Astrocyte (in vitro differentiated cells and primary cell): ENCODE measurements at regions not wholly inside any gene's neighbourhood (a gene's known extent, or its start where the extent isn't known, plus 50 kb on each side); places are given as distances from the start of the nearest gene placed in this dataset.

ENCODE experiments used
- DNase-seq: peaks from one replicate; pipeline ENCODE4 v3.0.0-alpha.2; 2010; ENCODE audit warnings: low read depth
- FAIRE-seq: peaks from 2 replicates; lab custom pipeline; 2011; peaks lifted over from hg19 to GRCh38; lab: Jason Lieb, UNC
- H2AFZ ChIP-seq: 2 replicates; pipeline ENCODE4 v1.6.0; 2012; ENCODE audit warnings: low read depth, low read length, inconsistent platforms
- H3K27ac ChIP-seq: 2 replicates; pipeline ENCODE4 v1.5.1; 2011; ENCODE audit warnings: low read depth, low read length, inconsistent platforms
- H3K27me3 ChIP-seq: 2 replicates; pipeline ENCODE4 v1.6.0; 2011; ENCODE audit warnings: low read length, inconsistent platforms; ENCODE audit not compliant: insufficient read depth
- H3K36me3 ChIP-seq: 2 replicates; pipeline ENCODE4 v1.5.1; 2011; ENCODE audit warnings: low read length, inconsistent platforms; ENCODE audit not compliant: insufficient read depth
- H3K4me1 ChIP-seq: 2 replicates; pipeline ENCODE4 v1.5.1; 2011; ENCODE audit warnings: low read length, inconsistent platforms; ENCODE audit not compliant: insufficient read depth
- H3K4me2 ChIP-seq: 2 replicates; pipeline ENCODE4 v1.6.0; 2012; ENCODE audit warnings: low read length, inconsistent platforms
- H3K4me3 ChIP-seq: 2 replicates; pipeline ENCODE4 v1.5.1; 2011; ENCODE audit warnings: low read depth, mild to moderate bottlenecking, low read length, inconsistent platforms; ENCODE audit not compliant: insufficient read depth
- H3K79me2 ChIP-seq: 2 replicates; pipeline ENCODE4 v1.6.0; 2012; ENCODE audit warnings: mild to moderate bottlenecking, low read length, inconsistent platforms; ENCODE audit not compliant: insufficient read depth
- H3K9ac ChIP-seq: 2 replicates; pipeline ENCODE4 v1.6.0; 2012; ENCODE audit warnings: mild to moderate bottlenecking, low read length, inconsistent platforms
- H3K9me3 ChIP-seq: 2 replicates; pipeline ENCODE4 v1.5.1; 2012; ENCODE audit warnings: low read depth, mild to moderate bottlenecking, low read length, inconsistent platforms; ENCODE audit not compliant: insufficient read depth
- H4K20me1 ChIP-seq: 2 replicates; pipeline ENCODE4 v1.6.0; 2012; ENCODE audit warnings: low read length, inconsistent platforms; ENCODE audit not compliant: insufficient read depth
- H3K27ac Mint-ChIP-seq: one replicate; pipeline ENCODE4 v1.8.0; 2021; ENCODE audit warnings: mild to moderate bottlenecking, mixed read lengths; ENCODE audit not compliant: unreplicated experiment
- H3K27me3 Mint-ChIP-seq: one replicate; pipeline ENCODE4 v1.8.0; 2021; ENCODE audit warnings: low read depth, mixed read lengths; ENCODE audit not compliant: unreplicated experiment
- H3K36me3 Mint-ChIP-seq: one replicate; pipeline ENCODE4 v1.8.0; 2021; ENCODE audit warnings: low read depth, mixed read lengths; ENCODE audit not compliant: unreplicated experiment
- H3K4me1 Mint-ChIP-seq: one replicate; pipeline ENCODE4 v1.8.0; 2021; ENCODE audit warnings: low read depth, mixed read lengths; ENCODE audit not compliant: unreplicated experiment
- H3K4me3 Mint-ChIP-seq: one replicate; pipeline ENCODE4 v1.8.0; 2021; ENCODE audit warnings: mild to moderate bottlenecking, moderate library complexity, mixed read lengths; ENCODE audit not compliant: unreplicated experiment
- H3K9me3 Mint-ChIP-seq: one replicate; pipeline ENCODE4 v1.8.0; 2021; ENCODE audit warnings: mild to moderate bottlenecking, mixed read lengths; ENCODE audit not compliant: unreplicated experiment
- EZH2 ChIP-seq: IDR thresholded peaks from 2 replicates; pipeline ENCODE4 v1.6.1; 2012; ENCODE audit warnings: mild to moderate bottlenecking, low read length, inconsistent platforms; ENCODE audit not compliant: insufficient read depth
- TF ChIP-seq, protein P1 (sequence below): IDR thresholded peaks from 2 replicates; pipeline ENCODE4 v1.5.1; 2011; ENCODE audit warnings: low read depth, mild to moderate bottlenecking, inconsistent platforms, low read length, moderate library complexity; ENCODE audit not compliant: insufficient read depth

DNA sequence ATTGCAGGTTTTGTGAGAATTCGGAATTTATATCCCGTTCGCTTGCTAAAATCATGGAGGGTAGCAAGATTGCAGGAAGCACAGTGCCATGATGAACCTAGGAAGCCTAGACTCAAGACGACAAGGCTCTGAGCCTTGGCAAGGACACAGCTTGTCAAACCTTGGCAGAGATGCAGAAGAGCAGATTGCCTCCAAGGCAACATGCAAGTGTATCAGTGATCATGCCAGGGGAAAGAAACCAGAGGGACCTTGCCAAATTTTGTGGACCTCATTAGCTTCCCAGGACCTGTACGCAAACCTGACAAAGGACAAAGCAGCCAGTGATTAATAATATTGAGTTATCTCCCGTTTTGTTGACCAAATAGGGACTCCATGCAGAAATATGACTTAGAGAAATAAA is 159.7 kb downstream of the GOLIM4 start:
- H3K4me1 ChIP-seq = peaks cover 4% of the 10 kb centered on the region
- no peak overlapping the region for H3K27ac ChIP-seq
- H3K4me2 ChIP-seq = no peak overlapping the region
- no peak overlapping the region for H3K27ac Mint-ChIP-seq
- DNase-seq (no peak), FAIRE-seq (no peak)
- H3K4me1 Mint-ChIP-seq = peaks cover 13% of the 10 kb centered on the region
- no peak overlapping the region for H3K9ac ChIP-seq
- no peaks in the 10 kb centered on the region for H3K36me3 Mint-ChIP-seq
- H3K4me3 ChIP-seq = no peak overlapping the region
- no peak overlapping the region for H3K4me3 Mint-ChIP-seq
- no peaks in the 10 kb centered on the region for H4K20me1 ChIP-seq
- H3K79me2 ChIP-seq = no peaks in the 10 kb centered on the region
- H3K27me3 ChIP-seq = peaks cover 2% of the 10 kb centered on the region
- no peaks in the 10 kb centered on the region for H3K27me3 Mint-ChIP-seq
- no peak for TF ChIP-seq EZH2
- TF ChIP-seq, protein P1, sequence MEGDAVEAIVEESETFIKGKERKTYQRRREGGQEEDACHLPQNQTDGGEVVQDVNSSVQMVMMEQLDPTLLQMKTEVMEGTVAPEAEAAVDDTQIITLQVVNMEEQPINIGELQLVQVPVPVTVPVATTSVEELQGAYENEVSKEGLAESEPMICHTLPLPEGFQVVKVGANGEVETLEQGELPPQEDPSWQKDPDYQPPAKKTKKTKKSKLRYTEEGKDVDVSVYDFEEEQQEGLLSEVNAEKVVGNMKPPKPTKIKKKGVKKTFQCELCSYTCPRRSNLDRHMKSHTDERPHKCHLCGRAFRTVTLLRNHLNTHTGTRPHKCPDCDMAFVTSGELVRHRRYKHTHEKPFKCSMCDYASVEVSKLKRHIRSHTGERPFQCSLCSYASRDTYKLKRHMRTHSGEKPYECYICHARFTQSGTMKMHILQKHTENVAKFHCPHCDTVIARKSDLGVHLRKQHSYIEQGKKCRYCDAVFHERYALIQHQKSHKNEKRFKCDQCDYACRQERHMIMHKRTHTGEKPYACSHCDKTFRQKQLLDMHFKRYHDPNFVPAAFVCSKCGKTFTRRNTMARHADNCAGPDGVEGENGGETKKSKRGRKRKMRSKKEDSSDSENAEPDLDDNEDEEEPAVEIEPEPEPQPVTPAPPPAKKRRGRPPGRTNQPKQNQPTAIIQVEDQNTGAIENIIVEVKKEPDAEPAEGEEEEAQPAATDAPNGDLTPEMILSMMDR = no peak
- H3K9me3 ChIP-seq = no peaks in the 10 kb centered on the region
- no peaks in the 10 kb centered on the region for H3K9me3 Mint-ChIP-seq
- no peaks in the 10 kb centered on the region for H3K36me3 ChIP-seq
- H2AFZ ChIP-seq = no peak overlapping the region

DNA sequence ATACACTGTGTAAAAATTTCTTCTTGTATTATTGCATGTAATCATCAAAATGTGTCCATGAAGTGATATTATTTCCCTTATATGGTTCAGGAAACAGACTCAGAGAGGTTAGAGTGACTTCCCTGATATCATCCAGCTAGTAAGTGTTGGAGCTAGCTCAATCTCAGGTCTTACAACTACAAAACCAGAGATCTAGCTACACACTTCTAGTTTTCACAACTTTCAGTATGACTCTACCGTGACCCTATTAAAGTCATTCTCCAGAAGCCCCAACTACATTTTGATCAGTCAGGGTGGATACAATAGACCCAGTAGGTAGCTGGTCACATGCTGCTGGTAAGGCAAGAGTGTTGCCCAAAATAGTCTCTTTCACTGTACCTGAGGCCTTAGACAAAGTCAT is 165.3 kb downstream of the GOLIM4 start:
- Histone ChIP-seq H4K20me1 (no peaks in the 10 kb centered on the region), H3K36me3 (no peaks in the 10 kb centered on the region), H3K79me2 (no peaks in the 10 kb centered on the region), H3K4me3 (no peak overlapping the region), H3K27me3 (no peaks in the 10 kb centered on the region), H3K4me2 (no peak overlapping the region), H2AFZ (no peak overlapping the region), H3K27ac (no peak overlapping the region), H3K4me1 (no peaks in the 10 kb centered on the region), H3K9me3 (no peaks in the 10 kb centered on the region), H3K9ac (no peak overlapping the region)
- Mint-ChIP-seq H3K27ac (no peak overlapping the region), H3K4me1 (no peaks in the 10 kb centered on the region), H3K9me3 (no peaks in the 10 kb centered on the region), H3K4me3 (no peak overlapping the region), H3K36me3 (no peaks in the 10 kb centered on the region), H3K27me3 (no peaks in the 10 kb centered on the region)
- FAIRE-seq (no peak), DNase-seq (no peak)
- no peak for TF ChIP-seq EZH2
- TF ChIP-seq, protein P1 = no peak

DNA sequence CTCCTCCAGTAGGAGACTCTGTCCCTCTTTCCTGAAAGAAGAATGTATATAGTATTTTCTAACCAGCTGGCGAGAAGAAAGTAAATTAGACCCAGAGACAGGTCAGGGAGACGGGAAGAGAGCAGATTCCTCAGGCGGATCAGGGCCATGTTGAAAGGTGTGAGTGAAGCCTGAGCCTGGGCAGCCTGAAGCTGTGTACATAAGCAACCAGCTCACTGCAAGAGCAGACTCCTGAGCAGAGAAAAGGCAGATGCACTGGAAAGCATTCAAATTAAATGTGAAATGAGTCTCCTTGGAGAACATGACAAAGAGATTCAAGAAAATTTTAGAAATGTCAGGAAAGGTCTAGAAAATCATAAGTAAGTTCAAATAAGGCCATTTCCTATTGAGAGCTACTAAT is 165.8 kb downstream of the GOLIM4 start:
- no peaks in the 10 kb centered on the region for H4K20me1 ChIP-seq
- FAIRE-seq (no peak), DNase-seq (no peak)
- H3K36me3 Mint-ChIP-seq = no peaks in the 10 kb centered on the region
- H2AFZ ChIP-seq = no peak overlapping the region
- H3K9ac ChIP-seq = no peak overlapping the region
- H3K4me2 ChIP-seq = no peak overlapping the region
- H3K4me1 Mint-ChIP-seq = no peaks in the 10 kb centered on the region
- no peak overlapping the region for H3K27ac ChIP-seq
- no peaks in the 10 kb centered on the region for H3K27me3 ChIP-seq
- no peaks in the 10 kb centered on the region for H3K9me3 ChIP-seq
- H3K4me3 Mint-ChIP-seq = no peak overlapping the region
- no peak overlapping the region for H3K27ac Mint-ChIP-seq
- no peak for TF ChIP-seq EZH2
- TF ChIP-seq, protein P1 = no peak
- H3K9me3 Mint-ChIP-seq = no peaks in the 10 kb centered on the region
- no peaks in the 10 kb centered on the region for H3K79me2 ChIP-seq
- H3K36me3 ChIP-seq = no peaks in the 10 kb centered on the region
- H3K27me3 Mint-ChIP-seq = no peaks in the 10 kb centered on the region
- H3K4me3 ChIP-seq = no peak overlapping the region
- no peaks in the 10 kb centered on the region for H3K4me1 ChIP-seq
